ENCODE measurements at regions not wholly inside any gene's neighbourhood (a gene's known extent, or its start where the extent isn't known, plus 50 kb on each side); places are given as distances from the start of the nearest gene placed in this dataset.

DNA sequence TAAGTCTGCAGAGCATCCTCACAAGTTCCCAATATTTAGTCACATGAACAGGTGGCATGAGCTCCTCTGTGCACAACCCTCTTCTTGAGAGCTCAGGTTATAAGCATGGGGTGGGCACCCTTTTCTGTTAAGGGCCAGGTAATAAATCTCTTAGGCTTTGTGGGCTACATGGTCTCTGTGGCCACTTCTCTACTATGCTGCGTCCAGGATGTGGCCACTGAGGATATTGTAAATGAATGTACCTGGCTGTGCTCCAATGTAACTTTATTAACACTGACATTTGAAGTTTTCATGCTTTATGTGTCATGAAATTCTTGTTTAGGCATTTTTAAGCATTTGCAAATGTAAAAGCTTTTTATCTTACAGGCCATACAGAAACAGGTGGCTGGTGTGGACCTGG lies 116.8 kb upstream of the ST6GAL2 start:
- TF ChIP-seq, protein P1, sequence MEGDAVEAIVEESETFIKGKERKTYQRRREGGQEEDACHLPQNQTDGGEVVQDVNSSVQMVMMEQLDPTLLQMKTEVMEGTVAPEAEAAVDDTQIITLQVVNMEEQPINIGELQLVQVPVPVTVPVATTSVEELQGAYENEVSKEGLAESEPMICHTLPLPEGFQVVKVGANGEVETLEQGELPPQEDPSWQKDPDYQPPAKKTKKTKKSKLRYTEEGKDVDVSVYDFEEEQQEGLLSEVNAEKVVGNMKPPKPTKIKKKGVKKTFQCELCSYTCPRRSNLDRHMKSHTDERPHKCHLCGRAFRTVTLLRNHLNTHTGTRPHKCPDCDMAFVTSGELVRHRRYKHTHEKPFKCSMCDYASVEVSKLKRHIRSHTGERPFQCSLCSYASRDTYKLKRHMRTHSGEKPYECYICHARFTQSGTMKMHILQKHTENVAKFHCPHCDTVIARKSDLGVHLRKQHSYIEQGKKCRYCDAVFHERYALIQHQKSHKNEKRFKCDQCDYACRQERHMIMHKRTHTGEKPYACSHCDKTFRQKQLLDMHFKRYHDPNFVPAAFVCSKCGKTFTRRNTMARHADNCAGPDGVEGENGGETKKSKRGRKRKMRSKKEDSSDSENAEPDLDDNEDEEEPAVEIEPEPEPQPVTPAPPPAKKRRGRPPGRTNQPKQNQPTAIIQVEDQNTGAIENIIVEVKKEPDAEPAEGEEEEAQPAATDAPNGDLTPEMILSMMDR (conservative IDR thresholded peaks at IDR 0.05; ENCODE audit: low read depth, low read length) = no peak
- TF ChIP-seq EZH2 (IDR thresholded peaks at IDR 0.05; ENCODE audit: borderline replicate concordance, low read depth, low read length, poor library complexity, severe bottlenecking) = no peak

Measured in A673 (cell line).